DOHH2 (cell line): ENCODE measurements at regions not wholly inside any gene's neighbourhood (a gene's known extent, or its start where the extent isn't known, plus 50 kb on each side); places are given as distances from the start of the nearest gene placed in this dataset.

Source experiments
- EZH2phosphoT487 ChIP-seq: fragments of 200-600 bp; sonication (generic); IDR thresholded peaks from 2 replicates; pipeline ENCODE4 v1.6.1; 2017; ENCODE audit warnings: borderline replicate concordance, mild to moderate bottlenecking, antibody characterized with exemption, low read length, moderate library complexity, mixed read lengths
- TF ChIP-seq, protein P1 (sequence below): fragments of 200-600 bp; sonication (generic); IDR thresholded peaks from one replicate; pipeline ENCODE4 v1.5.1; 2014; ENCODE audit warnings: antibody characterized with exemption, mild to moderate bottlenecking, low read depth, low read length; ENCODE audit not compliant: poor library complexity, severe bottlenecking

DNA sequence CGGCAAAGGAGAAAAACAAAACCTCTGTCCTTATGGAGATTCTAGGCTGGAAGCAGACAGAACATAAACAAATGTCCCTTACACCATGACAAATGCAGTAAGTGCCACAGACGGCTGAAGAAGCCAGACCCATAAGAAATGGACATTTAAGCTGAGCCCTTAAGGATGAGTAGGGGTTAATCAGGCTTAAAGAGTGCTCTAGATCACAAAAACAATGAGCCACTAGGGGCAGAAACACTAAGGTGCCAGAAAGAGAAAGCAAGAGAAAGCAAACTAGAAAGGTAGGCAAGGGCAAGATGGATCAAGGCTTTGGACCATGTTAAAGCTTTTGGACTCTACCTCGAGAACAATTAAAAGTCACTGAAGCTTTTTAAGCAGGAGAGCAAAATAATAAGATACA is 326.9 kb upstream of the WWC1 start:
- TF ChIP-seq, protein P1, sequence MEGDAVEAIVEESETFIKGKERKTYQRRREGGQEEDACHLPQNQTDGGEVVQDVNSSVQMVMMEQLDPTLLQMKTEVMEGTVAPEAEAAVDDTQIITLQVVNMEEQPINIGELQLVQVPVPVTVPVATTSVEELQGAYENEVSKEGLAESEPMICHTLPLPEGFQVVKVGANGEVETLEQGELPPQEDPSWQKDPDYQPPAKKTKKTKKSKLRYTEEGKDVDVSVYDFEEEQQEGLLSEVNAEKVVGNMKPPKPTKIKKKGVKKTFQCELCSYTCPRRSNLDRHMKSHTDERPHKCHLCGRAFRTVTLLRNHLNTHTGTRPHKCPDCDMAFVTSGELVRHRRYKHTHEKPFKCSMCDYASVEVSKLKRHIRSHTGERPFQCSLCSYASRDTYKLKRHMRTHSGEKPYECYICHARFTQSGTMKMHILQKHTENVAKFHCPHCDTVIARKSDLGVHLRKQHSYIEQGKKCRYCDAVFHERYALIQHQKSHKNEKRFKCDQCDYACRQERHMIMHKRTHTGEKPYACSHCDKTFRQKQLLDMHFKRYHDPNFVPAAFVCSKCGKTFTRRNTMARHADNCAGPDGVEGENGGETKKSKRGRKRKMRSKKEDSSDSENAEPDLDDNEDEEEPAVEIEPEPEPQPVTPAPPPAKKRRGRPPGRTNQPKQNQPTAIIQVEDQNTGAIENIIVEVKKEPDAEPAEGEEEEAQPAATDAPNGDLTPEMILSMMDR: no peak
- TF ChIP-seq EZH2phosphoT487: no peak
